OCI-LY3 (cell line): ENCODE measurements at regions not wholly inside any gene's neighbourhood (a gene's known extent, or its start where the extent isn't known, plus 50 kb on each side); places are given as distances from the start of the nearest gene placed in this dataset.
A peak's percentile ranks its signal among the peaks of the same experiment; 100 is the strongest.

ENCODE experiments used
- H2AFZ ChIP-seq: fragments of 200-600, 300-600 bp; shearing (Covaris generic); 2 replicates; pipeline ENCODE4 v1.6.0; 2014; ENCODE audit warnings: antibody characterized with exemption, low read depth, low read length
- H3K27ac ChIP-seq: fragments of 200-600, 300-600 bp; sonication (generic); 2 replicates; pipeline ENCODE4 v1.5.1; 2014; ENCODE audit warnings: mild to moderate bottlenecking, low read length, moderate library complexity, mixed read lengths
- H3K27me3 ChIP-seq: fragments of 200-600, 300-600 bp; sonication (generic); 2 replicates; pipeline ENCODE4 v1.6.1; 2014; ENCODE audit warnings: low read depth, low read length, mixed read lengths
- H3K36me3 ChIP-seq: fragments of 200-600, 300-600 bp; sonication (generic); replicated peaks from 2 replicates; pipeline ENCODE3; 2014; ENCODE audit warnings: low read depth, low read length, mixed read lengths
- H3K4me1 ChIP-seq: fragments of 300-600, 200-600 bp; sonication (generic); 2 replicates; pipeline ENCODE4 v1.6.1; 2014; ENCODE audit warnings: low read length, mixed read lengths
- H3K4me2 ChIP-seq: fragments of 200-600, 300-600 bp; sonication (generic); 2 replicates; pipeline ENCODE4 v1.6.1; 2014; ENCODE audit warnings: low read length, mixed read lengths
- H3K4me3 ChIP-seq: fragments of 300-600, 200-600 bp; sonication (generic); 2 replicates; pipeline ENCODE4 v1.5.1; 2014; ENCODE audit warnings: antibody characterized with exemption, mild to moderate bottlenecking, low read length, moderate library complexity
- H3K79me2 ChIP-seq: fragments of 300-600, 200-600 bp; shearing (Covaris generic); 2 replicates; pipeline ENCODE4 v1.6.1; 2014; ENCODE audit warnings: mild to moderate bottlenecking, low read length, mixed read lengths
- H3K9ac ChIP-seq: fragments of 300-600, 200-600 bp; shearing (Covaris generic); 2 replicates; pipeline ENCODE4 v1.6.0; 2014; ENCODE audit warnings: mild to moderate bottlenecking, low read length, moderate library complexity
- H3K9me3 ChIP-seq: fragments of 200-600, 300-600 bp; shearing (Covaris generic); 2 replicates; pipeline ENCODE4 v1.6.1; 2014; ENCODE audit warnings: low read length, mixed read lengths; ENCODE audit not compliant: insufficient read depth
- H4K20me1 ChIP-seq: fragments of 200-600, 300-600 bp; sonication (generic); 2 replicates; pipeline ENCODE4 v1.6.1; 2016; ENCODE audit warnings: low read length, mixed read lengths; ENCODE audit not compliant: insufficient read depth
- EZH2phosphoT487 ChIP-seq: fragments of 200-600 bp; shearing (Covaris generic); IDR thresholded peaks from 2 replicates; pipeline ENCODE4 v1.6.1; 2018; ENCODE audit warnings: antibody characterized with exemption, mixed run types, low read depth
- TF ChIP-seq, protein P1 (sequence below): fragments of 200-600, 300-600 bp; sonication (generic); IDR thresholded peaks from 2 replicates; pipeline ENCODE4 v1.5.1; 2014; ENCODE audit warnings: antibody characterized with exemption, low read length, low read depth

DNA sequence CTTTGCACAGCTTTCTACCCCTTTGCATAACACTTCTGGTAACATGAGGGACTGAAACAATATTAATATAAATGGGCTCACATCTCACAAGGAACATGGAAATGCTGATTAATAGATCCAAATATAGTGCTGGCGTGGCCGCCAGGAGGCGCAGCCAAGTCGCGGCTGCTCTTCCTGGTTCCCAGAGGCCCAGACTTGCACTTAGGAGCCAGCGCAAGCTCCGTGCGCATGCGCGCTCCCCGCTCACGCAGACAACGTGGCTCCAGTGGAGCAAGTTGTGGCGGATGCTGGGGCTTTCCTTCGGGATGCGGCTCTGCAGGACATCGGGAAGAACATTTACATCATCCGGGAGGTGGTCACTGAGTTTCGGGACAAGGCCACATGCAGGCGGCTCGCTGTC lies 318.3 kb upstream of the SLC7A11 start:
- no peak overlapping the region for H3K4me2 ChIP-seq
- no peak overlapping the region for H3K9ac ChIP-seq
- H3K4me1 ChIP-seq, result peaks cover 8% of the 10 kb centered on the region
- no peak overlapping the region for H2AFZ ChIP-seq
- H3K27ac ChIP-seq, result no peak overlapping the region
- H4K20me1 ChIP-seq, result no peaks in the 10 kb centered on the region
- TF ChIP-seq, protein P1, sequence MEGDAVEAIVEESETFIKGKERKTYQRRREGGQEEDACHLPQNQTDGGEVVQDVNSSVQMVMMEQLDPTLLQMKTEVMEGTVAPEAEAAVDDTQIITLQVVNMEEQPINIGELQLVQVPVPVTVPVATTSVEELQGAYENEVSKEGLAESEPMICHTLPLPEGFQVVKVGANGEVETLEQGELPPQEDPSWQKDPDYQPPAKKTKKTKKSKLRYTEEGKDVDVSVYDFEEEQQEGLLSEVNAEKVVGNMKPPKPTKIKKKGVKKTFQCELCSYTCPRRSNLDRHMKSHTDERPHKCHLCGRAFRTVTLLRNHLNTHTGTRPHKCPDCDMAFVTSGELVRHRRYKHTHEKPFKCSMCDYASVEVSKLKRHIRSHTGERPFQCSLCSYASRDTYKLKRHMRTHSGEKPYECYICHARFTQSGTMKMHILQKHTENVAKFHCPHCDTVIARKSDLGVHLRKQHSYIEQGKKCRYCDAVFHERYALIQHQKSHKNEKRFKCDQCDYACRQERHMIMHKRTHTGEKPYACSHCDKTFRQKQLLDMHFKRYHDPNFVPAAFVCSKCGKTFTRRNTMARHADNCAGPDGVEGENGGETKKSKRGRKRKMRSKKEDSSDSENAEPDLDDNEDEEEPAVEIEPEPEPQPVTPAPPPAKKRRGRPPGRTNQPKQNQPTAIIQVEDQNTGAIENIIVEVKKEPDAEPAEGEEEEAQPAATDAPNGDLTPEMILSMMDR, result no peak
- TF ChIP-seq EZH2phosphoT487, result no peak
- H3K4me3 ChIP-seq, result no peak overlapping the region
- H3K36me3 ChIP-seq, result no peaks in the 10 kb centered on the region
- H3K27me3 ChIP-seq, result no peaks in the 10 kb centered on the region
- no peaks in the 10 kb centered on the region for H3K79me2 ChIP-seq
- no peaks in the 10 kb centered on the region for H3K9me3 ChIP-seq

DNA sequence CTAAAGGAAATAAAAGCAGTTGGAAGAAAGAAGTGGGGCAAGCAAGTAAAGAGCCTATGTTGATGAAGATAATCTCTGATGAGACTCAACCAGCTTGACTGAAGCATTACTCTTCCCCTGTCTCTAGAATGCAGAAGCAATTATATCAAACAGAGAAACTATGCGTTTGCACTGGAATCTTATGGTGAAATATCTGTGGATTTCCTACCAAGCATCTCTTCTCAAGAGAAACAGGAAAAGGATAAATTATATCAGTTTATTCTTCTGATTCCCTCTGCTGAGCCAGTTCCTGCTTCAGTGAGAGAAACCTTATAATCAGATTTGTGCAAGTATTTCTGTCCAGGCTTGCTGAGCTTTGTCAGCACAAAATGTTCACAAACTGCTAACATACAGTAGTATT lies 316.7 kb upstream of the SLC7A11 start:
- no peaks in the 10 kb centered on the region for H4K20me1 ChIP-seq

DNA sequence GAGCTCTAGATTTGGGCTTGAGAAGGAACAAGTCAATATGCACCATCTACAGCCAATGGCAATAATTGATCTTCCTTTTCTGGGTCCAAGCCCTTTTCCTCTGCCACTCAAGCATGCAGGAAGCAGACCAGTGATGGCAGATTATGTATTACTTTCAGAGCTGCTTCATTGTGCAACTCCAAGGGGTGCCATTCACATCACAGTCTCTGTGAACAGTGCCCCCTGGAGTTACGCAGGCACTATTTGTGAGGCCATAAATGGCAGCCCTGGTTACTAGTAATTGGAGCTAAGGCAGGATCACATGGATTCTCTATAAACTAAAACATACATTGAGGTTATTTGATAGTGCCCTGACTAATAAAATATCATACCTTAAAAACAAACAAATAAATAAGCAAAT lies 313.4 kb upstream of the SLC7A11 start:
- Histone ChIP-seq H3K27ac (no peak overlapping the region), H3K9me3 (no peaks in the 10 kb centered on the region), H3K79me2 (no peaks in the 10 kb centered on the region), H2AFZ (no peak overlapping the region), H3K27me3 (no peaks in the 10 kb centered on the region), H3K9ac (no peak overlapping the region), H3K36me3 (no peaks in the 10 kb centered on the region), H4K20me1 (no peaks in the 10 kb centered on the region), H3K4me2 (no peak overlapping the region), H3K4me3 (no peak overlapping the region), H3K4me1 (no peaks in the 10 kb centered on the region)
- TF ChIP-seq EZH2phosphoT487, result no peak
- TF ChIP-seq, protein P1, result peak; percentile 65

More for the DNA sequence above, 316.7 kb upstream of the SLC7A11 start:
- Histone ChIP-seq H3K79me2 (no peaks in the 10 kb centered on the region), H3K4me2 (no peak overlapping the region), H3K4me3 (no peak overlapping the region), H2AFZ (no peak overlapping the region), H3K9me3 (no peaks in the 10 kb centered on the region), H3K27ac (no peak overlapping the region), H3K9ac (no peak overlapping the region), H3K4me1 (peaks cover 8% of the 10 kb centered on the region), H3K36me3 (no peaks in the 10 kb centered on the region), H3K27me3 (no peaks in the 10 kb centered on the region)
- TF ChIP-seq, protein P1, result no peak
- no peak for TF ChIP-seq EZH2phosphoT487

DNA sequence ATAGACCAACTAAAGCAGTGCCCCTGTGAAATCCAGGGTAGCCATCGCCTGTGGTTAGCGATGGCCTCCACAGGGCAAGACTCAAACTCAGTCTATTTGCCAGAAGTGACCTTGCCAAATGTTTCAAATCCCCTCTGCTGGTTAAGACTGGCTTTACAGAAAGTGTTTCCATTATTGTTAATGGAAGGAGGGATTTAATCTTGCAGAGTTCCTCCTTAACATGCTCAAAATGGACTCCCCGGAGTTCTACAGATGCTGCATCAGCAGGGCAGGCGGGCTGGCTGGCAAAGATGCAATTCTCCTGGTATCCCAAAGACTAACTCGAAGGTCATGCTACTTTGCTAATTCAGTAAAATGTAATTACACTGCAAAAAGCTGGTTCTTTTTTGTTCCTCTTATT lies 313.0 kb upstream of the SLC7A11 start:
- no peaks in the 10 kb centered on the region for H3K9me3 ChIP-seq
- H3K36me3 ChIP-seq, result no peaks in the 10 kb centered on the region
- no peak for TF ChIP-seq EZH2phosphoT487
- TF ChIP-seq, protein P1, result no peak
- no peaks in the 10 kb centered on the region for H3K27me3 ChIP-seq
- no peak overlapping the region for H3K4me3 ChIP-seq
- no peak overlapping the region for H3K27ac ChIP-seq
- H3K79me2 ChIP-seq, result no peaks in the 10 kb centered on the region
- H3K4me1 ChIP-seq, result no peaks in the 10 kb centered on the region
- H4K20me1 ChIP-seq, result no peaks in the 10 kb centered on the region
- no peak overlapping the region for H2AFZ ChIP-seq
- no peak overlapping the region for H3K4me2 ChIP-seq
- no peak overlapping the region for H3K9ac ChIP-seq
